ENCODE measurements at regions not wholly inside any gene's neighbourhood (a gene's known extent, or its start where the extent isn't known, plus 50 kb on each side); places are given as distances from the start of the nearest gene placed in this dataset.

DNA sequence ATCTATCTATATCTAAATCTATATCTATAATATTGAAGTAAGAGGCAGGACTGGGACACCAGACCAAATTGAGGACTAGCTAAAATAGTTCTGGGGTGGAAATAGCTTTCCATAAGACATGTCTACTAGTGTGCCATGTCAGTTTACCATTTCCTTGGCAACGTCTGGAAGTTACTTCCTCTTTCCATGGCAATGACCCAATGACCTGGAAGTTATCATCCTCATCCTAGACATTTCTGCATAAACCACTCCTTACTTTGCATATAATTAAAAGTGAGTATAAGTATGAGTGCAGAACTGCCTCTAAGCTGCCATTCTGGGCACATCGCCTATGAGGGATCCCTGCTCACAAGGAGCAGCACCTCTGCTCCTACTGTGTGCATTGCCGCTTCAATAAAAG is 734.0 kb upstream of the GCFC2 start:
- H3K27me3 ChIP-seq = no peaks in the 10 kb centered on the region
- no peak overlapping the region for H3K27ac ChIP-seq
- DNase-seq = no peak
- TF ChIP-seq POLR2A (IDR thresholded peaks at IDR 0.05) (no peak), CTCF (IDR thresholded peaks at IDR 0.05) (no peak)
- H3K4me1 ChIP-seq = no peaks in the 10 kb centered on the region
- intact Hi-C loops (cut with DNase I; ENCODE audit: low total_unique reads) = no loop called here
- H3K4me3 ChIP-seq = no peak overlapping the region
- H3K36me3 ChIP-seq = no peaks in the 10 kb centered on the region
- no peaks in the 10 kb centered on the region for H3K9me3 ChIP-seq

DNA sequence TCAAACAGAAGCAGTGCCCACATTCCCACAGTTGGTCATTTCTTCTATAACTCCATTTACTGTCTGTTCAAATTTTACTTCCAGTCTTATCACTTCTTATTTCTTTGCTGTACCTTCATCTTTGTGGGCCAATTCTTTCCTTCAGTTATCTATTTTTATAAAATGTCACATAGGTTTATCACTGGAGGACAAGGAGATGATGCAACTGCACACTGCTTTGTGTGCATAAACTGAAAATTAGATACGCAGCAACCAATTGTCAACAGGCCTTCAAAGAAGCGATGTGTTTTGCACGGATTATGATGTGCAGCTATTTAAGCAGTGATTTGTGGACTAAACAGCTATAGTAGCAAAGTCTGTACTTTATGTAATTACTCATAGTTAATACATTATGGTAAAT is 726.8 kb upstream of the GCFC2 start:
- no peaks in the 10 kb centered on the region for H3K36me3 ChIP-seq
- H3K4me1 ChIP-seq = no peaks in the 10 kb centered on the region
- no peak for DNase-seq
- H3K27me3 ChIP-seq = no peaks in the 10 kb centered on the region
- H3K4me3 ChIP-seq = no peak overlapping the region
- intact Hi-C loops (cut with DNase I; ENCODE audit: low total_unique reads) = no loop called here
- H3K9me3 ChIP-seq = no peaks in the 10 kb centered on the region
- no peak overlapping the region for H3K27ac ChIP-seq
- TF ChIP-seq POLR2A (IDR thresholded peaks at IDR 0.05) = no peak
- no peak for TF ChIP-seq CTCF (IDR thresholded peaks at IDR 0.05)

- intact Hi-C loops (cut with DNase I; ENCODE audit: low total_unique reads) = no loop called here
- H3K27ac ChIP-seq = no peak overlapping the region
- no peak overlapping the region for H3K4me3 ChIP-seq
- H3K27me3 ChIP-seq = no peaks in the 10 kb centered on the region
- TF ChIP-seq POLR2A (IDR thresholded peaks at IDR 0.05) (no peak), CTCF (IDR thresholded peaks at IDR 0.05) (no peak)
- no peaks in the 10 kb centered on the region for H3K9me3 ChIP-seq
- H3K36me3 ChIP-seq = no peaks in the 10 kb centered on the region
- no peak for DNase-seq
- no peaks in the 10 kb centered on the region for H3K4me1 ChIP-seq
These were observed 718.7 kb upstream of the GCFC2 start for GRCh38 chr2:76429374-76429773.

GRCh38 chr2:76427452-76427851 is 716.7 kb upstream of the GCFC2 start:
- Histone ChIP-seq H3K9me3 (no peaks in the 10 kb centered on the region), H3K36me3 (no peaks in the 10 kb centered on the region), H3K4me1 (no peaks in the 10 kb centered on the region), H3K27me3 (no peaks in the 10 kb centered on the region), H3K27ac (no peak overlapping the region), H3K4me3 (no peak overlapping the region)
- intact Hi-C loops (cut with DNase I; ENCODE audit: low total_unique reads) = no loop called here
- TF ChIP-seq POLR2A (IDR thresholded peaks at IDR 0.05) (no peak), CTCF (IDR thresholded peaks at IDR 0.05) (no peak)
- DNase-seq = no peak

- DNase-seq = no peak
- no peaks in the 10 kb centered on the region for H3K27me3 ChIP-seq
- H3K36me3 ChIP-seq = no peaks in the 10 kb centered on the region
- no peaks in the 10 kb centered on the region for H3K9me3 ChIP-seq
- intact Hi-C loops (cut with DNase I; ENCODE audit: low total_unique reads) = no loop called here
- H3K4me3 ChIP-seq = no peak overlapping the region
- no peaks in the 10 kb centered on the region for H3K4me1 ChIP-seq
- no peak for TF ChIP-seq CTCF (IDR thresholded peaks at IDR 0.05)
- TF ChIP-seq POLR2A (IDR thresholded peaks at IDR 0.05) = no peak
- no peak overlapping the region for H3K27ac ChIP-seq
These were observed 705.1 kb upstream of the GCFC2 start for GRCh38 chr2:76415821-76416220.

Measured in uterus (tissue), 3 donors.